Left lobe of liver (tissue), 2 donors: ENCODE measurements at regions not wholly inside any gene's neighbourhood (a gene's known extent, or its start where the extent isn't known, plus 50 kb on each side); places are given as distances from the start of the nearest gene placed in this dataset.
A peak's percentile ranks its signal among the peaks of the same experiment; 100 is the strongest.

Experiments
- ATAC-seq: fragments of 200-7000 bp; cut with Tn5 transposase; one replicate; pipeline ENCODE4 v1.9.1; 2020; ENCODE audit warnings: mild to moderate bottlenecking, moderate library complexity
- DNase-seq: peaks from one replicate; pipeline ENCODE4 v3.0.0-alpha.2; 2020; ENCODE audit warnings: low spot score
- donor health status: DM: no; HTN: no; CAD: no; lungs with moderate emphysema.
- donor health status: DM: no; HTN: yes; CAD: no.

GRCh38 chr1:184919892-184920291 is 54.4 kb downstream of the NIBAN1 start:
- ATAC-seq: no peak
- DNase-seq: no peak

GRCh38 chr1:184915463-184916090 is 58.7 kb downstream of the NIBAN1 start:
- ATAC-seq (no peak), DNase-seq (no peak)

DNA sequence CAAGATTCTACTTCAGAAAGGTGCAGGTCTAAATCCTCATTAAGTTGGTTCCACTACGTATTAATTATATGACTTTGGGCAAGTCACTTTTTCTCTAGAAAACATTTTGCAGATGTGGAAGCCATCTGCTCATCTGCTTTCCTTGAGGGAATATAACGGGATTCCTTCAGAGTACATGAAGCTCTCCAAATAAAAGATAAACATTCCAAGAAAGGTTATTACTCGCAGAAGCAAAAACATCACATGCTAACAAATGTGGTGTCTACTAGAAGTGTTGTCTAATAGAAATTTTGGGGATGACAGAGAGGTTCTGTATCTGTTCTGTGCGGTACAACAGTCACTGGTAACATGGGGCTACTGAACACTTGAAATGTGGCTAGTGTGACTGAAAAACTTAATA is 60.2 kb downstream of the NIBAN1 start:
- no peak for DNase-seq
- no peak for ATAC-seq

DNA sequence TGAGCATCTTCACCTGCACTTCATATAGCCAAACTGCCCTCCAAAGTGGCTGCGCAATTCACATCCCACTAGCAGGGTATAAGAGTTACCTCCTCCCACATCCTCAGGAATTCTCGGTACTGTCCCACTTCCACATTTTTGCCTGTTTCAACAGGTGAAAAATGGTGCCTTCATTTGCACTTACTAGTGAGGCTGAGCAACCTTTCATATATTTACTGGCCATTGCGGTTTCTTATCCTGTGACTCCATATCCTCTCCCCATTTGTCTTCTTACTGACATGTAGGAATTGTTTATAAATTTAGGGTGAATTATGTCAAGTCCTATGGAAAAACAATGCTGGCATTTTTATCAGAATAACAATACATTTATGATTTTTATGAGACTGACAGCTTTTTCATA is 61.9 kb downstream of the NIBAN1 start:
- no peak for ATAC-seq
- DNase-seq: no peak

- no peak for DNase-seq
- ATAC-seq: no peak
Observed at GRCh38 chr1:184911830-184912229, 62.5 kb downstream of the NIBAN1 start.

DNA sequence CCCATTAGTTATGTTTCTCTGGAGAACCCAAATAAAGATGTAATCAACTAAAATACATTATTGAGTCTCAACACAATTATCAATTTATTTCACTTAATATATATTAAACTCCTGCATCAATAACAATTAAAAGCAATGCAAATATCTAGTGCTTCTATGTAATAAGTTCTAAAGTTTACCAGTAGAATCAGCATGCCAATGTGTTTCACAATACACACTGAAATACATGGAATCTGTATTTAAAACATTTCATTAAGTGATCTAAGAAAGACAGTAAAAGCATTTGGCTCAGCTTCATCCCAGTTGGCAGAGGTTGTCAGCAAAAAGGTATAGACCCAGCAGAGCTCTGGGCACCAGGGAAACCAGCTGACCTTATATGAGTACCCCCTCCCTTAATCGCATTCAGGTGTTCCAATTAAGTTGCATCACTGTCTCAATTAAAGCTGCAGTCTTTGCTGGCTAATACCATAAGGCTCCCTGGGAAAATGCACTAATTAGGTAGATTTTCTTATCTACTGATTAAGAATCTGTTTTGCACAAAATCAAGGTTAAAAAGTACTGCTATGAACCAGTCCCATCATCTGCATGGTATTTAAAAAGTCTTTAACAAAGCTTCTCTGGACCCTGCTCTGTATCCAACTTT is 63.1 kb downstream of the NIBAN1 start:
- DNase-seq: no peak
- ATAC-seq: no peak

DNA sequence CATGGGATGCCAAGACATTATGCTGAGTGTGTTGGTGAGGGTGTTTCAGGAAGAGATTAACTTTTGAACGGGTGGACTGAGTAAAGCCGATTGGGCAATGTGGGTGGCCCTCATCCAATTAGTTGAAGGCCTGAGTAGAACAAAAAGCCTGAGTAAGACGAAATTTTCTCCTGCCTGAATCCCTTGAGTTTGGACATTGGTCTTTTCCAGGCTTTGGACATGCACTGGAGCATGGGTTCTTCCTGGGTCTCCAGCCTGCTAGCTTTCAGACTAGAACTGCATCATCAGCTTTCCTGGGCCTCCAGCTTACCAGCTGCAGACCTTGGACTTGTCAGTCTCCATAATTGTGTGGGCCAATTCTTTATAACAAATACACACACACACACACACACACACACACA is 63.6 kb downstream of the NIBAN1 start:
- DNase-seq (no peak), ATAC-seq (peak; percentile 41)

DNA sequence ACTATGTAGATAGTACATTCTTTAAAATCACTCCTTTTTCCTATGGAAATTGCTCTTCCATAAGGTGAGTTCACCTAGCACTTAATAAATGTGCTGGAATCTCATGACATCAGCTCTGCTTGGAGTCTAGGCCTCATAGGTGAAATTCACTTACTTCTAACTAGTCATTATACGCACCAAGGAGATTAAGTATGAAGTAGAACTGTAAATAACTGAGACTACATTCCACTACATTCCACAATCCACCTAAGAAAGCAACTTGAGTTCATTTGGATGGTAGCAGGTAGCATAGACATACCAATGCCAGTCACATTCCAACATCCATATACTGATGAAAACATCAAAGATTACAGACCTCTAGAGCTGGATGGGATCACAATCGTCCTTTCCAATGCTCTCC is 64.3 kb downstream of the NIBAN1 start:
- no peak for DNase-seq
- no peak for ATAC-seq

DNA sequence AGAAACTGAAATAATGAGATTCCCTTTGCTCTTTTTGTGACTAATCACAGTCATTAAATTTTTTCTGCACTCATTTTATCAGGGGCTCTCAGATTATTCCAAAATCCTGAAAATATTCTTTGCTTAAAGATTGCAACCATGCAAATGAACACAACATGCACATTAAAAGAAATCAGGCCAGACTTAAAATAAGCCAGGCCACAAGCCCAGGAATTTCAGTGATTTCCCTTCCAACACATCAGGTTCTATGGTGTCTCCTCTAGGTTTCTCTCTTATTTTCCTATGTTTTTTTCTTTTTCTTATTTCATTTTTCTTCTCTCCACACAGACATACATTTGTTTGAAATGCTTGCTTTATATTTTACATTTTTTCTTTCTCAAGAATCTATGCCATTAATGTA is 65.3 kb downstream of the NIBAN1 start:
- DNase-seq: no peak
- no peak for ATAC-seq

- ATAC-seq: no peak
- DNase-seq: no peak
Observed at GRCh38 chr1:184908506-184908905, 65.8 kb downstream of the NIBAN1 start.

DNA sequence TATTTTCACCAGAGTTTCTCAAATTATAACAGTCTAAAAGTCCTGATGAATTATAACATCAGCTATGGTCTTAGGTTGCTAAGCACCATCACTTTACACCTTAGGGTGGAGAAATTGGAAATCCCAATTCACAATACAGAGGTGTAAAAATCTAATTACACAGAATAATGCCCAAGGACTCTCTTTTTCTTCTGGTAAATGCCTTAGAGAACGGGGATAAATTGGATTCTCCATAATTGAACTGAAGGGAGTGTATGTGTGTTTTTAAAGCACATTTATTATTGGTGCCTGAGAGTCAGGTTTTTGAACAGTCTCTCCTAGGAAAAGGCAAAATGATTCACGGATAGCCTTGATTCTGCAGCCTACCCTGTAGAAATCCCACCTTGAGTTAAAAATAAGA is 66.8 kb downstream of the NIBAN1 start:
- no peak for ATAC-seq
- DNase-seq: no peak

GRCh38 chr1:184906761-184907160 is 67.5 kb downstream of the NIBAN1 start:
- ATAC-seq: no peak
- DNase-seq: no peak

- no peak for DNase-seq
Observed at GRCh38 chr1:184905601-184906322, 68.5 kb downstream of the NIBAN1 start.

GRCh38 chr1:184903111-184903692 is 71.1 kb downstream of the NIBAN1 start:
- ATAC-seq (no peak), DNase-seq (no peak)

More at GRCh38 chr1:184905601-184906322, 68.5 kb downstream of the NIBAN1 start:
- ATAC-seq: no peak

GRCh38 chr1:184900507-184900906 is 73.8 kb downstream of the NIBAN1 start:
- DNase-seq (no peak), ATAC-seq (no peak)

- DNase-seq (no peak), ATAC-seq (no peak)
Observed at GRCh38 chr1:184896000-184896399, 78.3 kb downstream of the NIBAN1 start.

DNA sequence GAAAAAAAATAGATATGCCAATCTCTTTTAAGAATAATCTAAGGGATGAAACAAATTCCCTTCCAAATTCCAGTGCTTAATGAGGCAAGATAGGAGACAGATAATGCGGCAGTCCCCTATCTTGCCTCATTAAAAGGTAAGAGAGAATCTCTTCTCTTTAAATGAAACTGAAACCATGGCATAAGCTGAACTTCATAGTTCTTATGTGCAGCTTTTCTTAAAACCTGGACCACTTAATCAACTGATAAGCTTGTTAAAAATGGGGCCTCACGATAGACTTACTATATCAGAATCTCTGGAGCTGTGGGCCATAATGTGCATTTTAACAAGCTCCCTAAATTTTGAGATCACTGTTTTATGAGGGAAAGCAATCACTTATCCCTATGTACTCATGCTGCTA is 79.2 kb downstream of the NIBAN1 start:
- DNase-seq (no peak), ATAC-seq (no peak)

DNA sequence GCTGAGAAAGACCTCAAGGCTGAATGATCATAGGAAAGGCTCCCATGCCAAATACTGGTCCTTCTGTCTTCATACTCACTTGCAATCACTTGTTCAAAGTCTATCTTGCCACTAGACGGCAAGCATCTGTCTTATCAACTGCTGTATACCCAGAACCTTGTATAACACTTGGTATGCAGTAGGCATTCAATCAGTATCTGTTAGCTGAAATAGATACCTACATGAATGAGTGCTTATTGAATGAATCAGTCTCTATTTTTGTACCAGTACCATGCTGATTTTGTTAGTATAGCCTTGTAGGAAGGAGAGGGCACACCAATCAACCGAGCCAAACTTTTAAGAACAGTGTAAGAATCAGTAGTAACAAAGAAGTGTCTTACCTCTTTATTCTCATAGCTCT is 80.6 kb downstream of the NIBAN1 start:
- ATAC-seq (no peak), DNase-seq (no peak)

GRCh38 chr1:184892116-184892515 is 82.2 kb downstream of the NIBAN1 start:
- DNase-seq (no peak), ATAC-seq (no peak)

- no peak for DNase-seq
- no peak for ATAC-seq
Observed at GRCh38 chr1:184891440-184891839, 82.9 kb downstream of the NIBAN1 start.

DNA sequence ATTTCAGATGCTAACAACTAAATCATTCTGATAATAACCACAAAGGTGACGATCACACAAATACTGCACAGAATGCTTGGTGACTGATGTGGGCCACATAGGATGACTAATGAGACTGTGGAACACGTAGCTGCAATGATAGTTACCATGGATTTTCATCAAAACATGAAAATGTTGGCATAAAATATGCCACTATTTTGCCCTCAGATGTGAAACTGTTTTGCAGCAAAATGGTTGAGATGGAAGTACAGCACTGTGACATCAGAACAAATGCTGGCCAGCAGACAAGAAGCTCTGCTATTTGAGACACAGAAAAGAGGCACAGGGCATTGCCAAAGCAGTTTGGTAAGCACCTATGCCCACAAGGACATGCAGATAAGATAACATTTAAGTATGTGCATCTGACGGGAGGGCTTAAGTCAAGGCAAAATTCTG is 83.8 kb downstream of the NIBAN1 start:
- no peak for ATAC-seq
- no peak for DNase-seq

GRCh38 chr1:184889902-184890301 is 84.4 kb downstream of the NIBAN1 start:
- DNase-seq (no peak), ATAC-seq (no peak)
